Right renal pelvis (tissue), 4 donors: ENCODE measurements at regions not wholly inside any gene's neighbourhood (a gene's known extent, or its start where the extent isn't known, plus 50 kb on each side); places are given as distances from the start of the nearest gene placed in this dataset.
"Not testable (repeated sequence)": the region's sequence is repeated elsewhere in the genome, so short reads cannot be mapped to it uniquely, and the experiment has no call there.

Source experiments
- DNase-seq, 4 donors: peaks; one replicate each; pipeline ENCODE4 v3.0.0-alpha.2; 2013; ENCODE audit warnings: low read depth in 4 of 4, low spot score in 3 of 4, missing footprints in 1 of 4

GRCh38 chr12:68477906-68478305, 132.8 kb upstream of the RAP1B start:
- no peak for DNase-seq

GRCh38 chr12:68478516-68479260, 132.0 kb upstream of the RAP1B start:
- DNase-seq, result no peak

GRCh38 chr12:68479261-68479895, 131.3 kb upstream of the RAP1B start:
- DNase-seq, result no peak

DNA sequence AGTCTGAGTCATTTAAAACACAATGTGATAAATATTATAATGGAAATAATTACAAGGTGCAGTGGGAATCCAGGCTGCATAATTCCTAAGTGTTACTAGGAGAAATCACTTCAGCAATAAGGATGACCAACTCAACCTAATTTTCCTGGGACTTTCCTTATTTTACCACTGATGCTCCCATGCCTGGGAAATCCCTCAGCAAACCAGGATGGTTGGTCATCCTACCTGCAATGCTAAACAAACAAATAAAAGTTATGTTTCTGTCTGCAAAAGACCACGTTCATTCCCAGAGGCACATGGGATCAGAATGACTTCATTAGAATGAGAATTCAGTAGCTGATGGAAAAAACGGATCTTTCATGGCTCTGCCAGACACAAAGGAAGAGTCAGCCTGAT, 130.8 kb upstream of the RAP1B start:
- no peak for DNase-seq

GRCh38 chr12:68480526-68480925, 130.2 kb upstream of the RAP1B start:
- no peak for DNase-seq

- no peak for DNase-seq
Measured at GRCh38 chr12:68481181-68481941, 129.3 kb upstream of the RAP1B start.

- DNase-seq, result no peak
Measured at GRCh38 chr12:68482014-68482413, 128.7 kb upstream of the RAP1B start.

- no peak for DNase-seq
Measured at GRCh38 chr12:68482660-68483059, 128.0 kb upstream of the RAP1B start.

DNA sequence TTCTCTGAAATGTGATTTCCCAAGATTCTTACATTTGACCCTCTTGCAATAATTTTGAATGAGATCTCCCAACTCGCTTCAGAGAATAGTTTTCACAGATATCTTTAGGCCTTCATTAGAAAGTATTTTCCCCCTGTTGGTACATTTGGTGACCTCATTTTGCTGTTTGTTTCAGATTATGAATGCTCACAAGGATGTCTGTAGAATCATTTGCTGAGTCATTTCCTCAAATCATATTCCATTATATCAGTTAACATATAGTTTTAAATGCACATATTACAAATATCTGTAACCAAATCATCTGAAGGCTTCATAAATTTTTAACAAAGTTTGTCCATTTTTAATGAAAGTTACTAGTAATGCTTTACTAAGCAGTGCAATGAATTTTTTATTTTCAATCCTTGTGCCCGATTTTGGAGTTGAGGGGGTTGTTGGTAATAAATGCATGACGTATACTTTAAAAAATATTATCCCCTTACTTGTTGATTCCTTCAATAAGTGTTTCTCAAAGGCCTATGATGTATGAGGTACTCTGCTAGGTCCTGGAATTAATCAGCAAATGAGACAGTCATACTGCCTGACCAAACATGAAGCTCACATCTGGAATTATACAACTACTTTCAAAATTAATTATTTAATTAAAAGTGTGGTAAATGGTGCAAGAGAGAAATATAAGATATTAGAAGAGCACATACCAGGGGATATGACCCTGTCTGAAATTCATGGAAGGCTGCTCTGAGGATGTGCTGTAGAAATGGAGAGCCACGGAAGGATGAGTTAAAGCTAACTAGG, 126.9 kb upstream of the RAP1B start:
- no peak for DNase-seq

GRCh38 chr12:68484578-68484977, 126.1 kb upstream of the RAP1B start:
- not testable (repeated sequence) for DNase-seq

DNA sequence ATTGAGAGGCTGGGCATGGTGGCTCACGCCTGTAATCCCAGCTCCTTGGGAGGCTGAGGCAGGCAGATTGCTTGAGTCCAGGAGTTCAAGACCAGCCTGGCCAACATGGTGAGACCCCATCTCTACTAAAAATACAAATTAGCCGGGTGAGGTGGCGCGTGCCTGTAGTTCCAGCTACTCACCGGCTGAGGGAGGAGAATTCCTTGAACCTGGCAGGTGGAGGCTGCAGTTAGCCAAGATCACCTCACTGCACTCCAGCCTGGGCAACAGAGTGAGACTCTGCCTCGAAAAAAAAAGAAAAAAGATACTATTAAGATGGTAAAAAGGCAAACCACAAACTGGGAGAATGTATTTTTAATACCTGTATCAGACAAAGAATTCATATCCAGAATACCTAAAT, 124.2 kb upstream of the RAP1B start:
- not testable (repeated sequence) for DNase-seq

DNA sequence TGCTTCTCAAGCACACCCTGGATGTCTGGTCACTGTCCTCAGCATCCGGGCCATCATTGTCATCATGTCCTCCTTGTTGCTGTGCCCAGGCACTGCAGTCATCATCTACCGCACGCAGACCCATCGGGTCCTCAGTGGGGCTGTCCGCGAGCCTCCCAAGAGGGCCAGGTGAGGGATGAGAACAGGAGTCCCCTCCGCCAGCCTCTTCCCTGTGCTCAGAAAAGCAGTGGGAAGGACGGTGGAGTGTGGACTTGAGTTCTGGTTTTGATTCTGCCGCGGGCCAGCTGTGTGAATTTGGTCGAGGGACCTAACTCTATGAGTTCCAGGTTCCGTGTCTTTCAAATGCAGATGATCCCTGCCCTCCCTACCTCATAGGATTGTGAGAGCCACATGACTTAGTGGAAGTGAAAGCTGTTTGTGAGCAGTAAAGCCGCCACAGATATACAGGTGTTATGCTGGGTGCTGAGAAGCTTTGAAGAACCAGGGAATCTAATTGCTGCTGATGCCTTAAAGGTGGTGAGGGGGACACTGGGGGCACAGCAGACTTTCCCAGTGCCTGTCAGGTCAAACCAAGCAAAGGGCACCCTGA, 122.9 kb upstream of the RAP1B start:
- no peak for DNase-seq

DNA sequence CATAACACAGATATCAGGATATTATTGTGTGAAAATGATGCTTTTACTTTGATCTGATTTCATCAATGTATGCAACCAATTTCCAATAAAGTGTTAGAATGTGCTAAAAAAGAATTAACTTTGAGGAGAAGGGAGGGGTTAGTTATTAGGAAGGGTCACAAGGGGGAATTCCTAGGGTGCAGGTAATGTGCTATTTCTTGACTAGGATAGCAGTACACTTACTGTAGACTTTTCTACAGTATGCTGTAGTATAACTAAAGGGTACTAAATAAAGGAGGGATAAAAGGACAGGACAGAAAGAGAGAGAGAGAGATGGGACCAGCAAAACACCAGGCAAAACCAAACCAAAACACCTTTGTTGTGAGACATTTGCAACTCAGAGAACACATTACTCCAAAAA, 121.4 kb upstream of the RAP1B start:
- no peak for DNase-seq

DNA sequence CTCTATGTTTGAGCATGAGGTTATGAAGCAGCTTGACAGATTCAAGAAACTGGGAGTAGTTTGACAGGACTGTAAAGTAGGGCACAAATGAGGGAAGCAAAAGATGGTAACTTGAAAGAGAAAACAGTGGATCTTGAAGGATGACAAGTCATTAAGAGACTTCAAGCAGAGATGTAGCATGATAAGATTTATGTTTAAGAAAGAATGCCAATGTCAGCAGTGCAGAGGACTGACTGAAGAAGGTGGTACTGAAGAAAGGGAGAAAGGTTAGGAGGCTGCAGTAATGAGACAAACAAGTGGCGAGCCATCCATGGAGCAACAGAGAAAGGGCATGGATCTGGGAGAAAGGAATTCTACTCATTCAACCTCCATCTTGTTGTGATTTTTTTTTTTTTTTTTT, 120.2 kb upstream of the RAP1B start:
- DNase-seq, result no peak

GRCh38 chr12:68491204-68491960, 119.3 kb upstream of the RAP1B start:
- DNase-seq, result no peak

DNA sequence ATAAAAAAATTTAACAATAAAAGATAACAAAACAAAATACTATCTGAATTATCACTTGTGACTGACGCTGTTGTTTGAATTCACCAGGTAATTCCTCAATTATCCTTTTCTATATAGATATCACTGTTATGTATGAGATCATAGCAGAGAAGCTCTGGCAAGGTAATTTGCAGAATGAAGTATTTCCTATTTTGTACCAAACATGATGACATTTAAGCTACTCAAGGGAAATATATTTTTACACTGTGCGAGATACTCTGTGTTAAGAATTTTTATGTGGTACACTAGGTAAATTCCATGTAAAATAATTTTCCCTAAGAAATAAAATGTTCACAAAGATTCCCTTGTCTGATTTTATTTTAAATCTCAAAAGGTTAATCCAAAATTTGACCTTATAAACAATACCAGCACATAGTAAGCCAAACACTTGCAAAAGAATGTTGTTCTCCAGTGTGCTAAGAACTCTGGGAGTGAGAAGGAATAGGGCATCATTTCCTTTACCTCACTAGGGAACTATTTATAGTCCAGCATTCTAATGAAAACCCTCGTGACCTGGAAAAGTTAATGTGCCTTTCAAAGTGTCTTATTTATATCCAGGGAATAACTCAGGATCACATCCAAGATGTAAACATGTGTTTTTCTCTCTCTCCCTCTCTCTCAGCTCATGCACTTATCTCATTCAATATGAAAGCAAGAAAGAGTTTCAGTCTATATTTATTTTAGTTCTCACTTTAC, 115.2 kb upstream of the RAP1B start:
- DNase-seq, result peak in 1 of 4 donors; percentile 37

- DNase-seq, result no peak
Measured at GRCh38 chr12:68497107-68497506, 113.6 kb upstream of the RAP1B start.

DNA sequence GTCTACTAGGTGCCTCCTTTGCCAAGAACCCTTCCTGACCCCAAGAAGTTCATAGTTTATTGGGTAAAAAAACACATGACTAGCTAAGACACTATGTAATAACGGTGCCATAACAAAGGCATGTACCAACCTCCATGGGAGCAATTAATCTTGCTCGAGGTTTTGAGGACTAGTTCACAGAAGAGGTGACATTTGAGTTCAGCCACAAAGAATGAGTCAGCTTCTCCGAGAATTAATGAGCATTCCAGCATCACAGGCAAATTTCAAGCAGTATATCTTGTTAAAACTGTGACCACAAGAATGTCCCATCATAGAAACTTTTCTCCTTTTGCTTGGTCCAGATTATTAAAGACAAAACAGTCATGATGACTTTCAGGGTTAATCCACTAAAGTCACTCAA, 113.0 kb upstream of the RAP1B start:
- DNase-seq, result no peak

- DNase-seq, result no peak
Measured at GRCh38 chr12:68498736-68499135, 112.0 kb upstream of the RAP1B start.
